H1 (cell line): ENCODE measurements at regions not wholly inside any gene's neighbourhood (a gene's known extent, or its start where the extent isn't known, plus 50 kb on each side); places are given as distances from the start of the nearest gene placed in this dataset.

Experiments used
- CTCF ChIA-PET: fragments of 300-600 bp; sonication (Branson Sonifier 250); formaldehyde crosslinking; loops from one replicate; lab custom pipeline; 2021; ENCODE audit not compliant: partially characterized antibody; lab: Charles Lee
- POLR2A ChIA-PET: fragments of 300-600 bp; sonication (Branson Sonifier 250); formaldehyde crosslinking; loops from one replicate; lab custom pipeline; 2021; ENCODE audit warnings: inconsistent platforms; ENCODE audit not compliant: partially characterized antibody; lab: Charles Lee
- DNase-seq, 2 experiments: peaks; one replicate each; pipeline versions ENCODE4 v3.0.0 to v3.0.0-alpha.2; 2010 to 2022; ENCODE audit warnings: low spot score in 2 of 2, low read depth in 1 of 2, mixed read lengths in 1 of 2
- FAIRE-seq: peaks from 2 replicates; lab custom pipeline; 2011; peaks lifted over from hg19 to GRCh38; lab: Jason Lieb, UNC
- H2AFZ ChIP-seq: 2 replicates; pipeline ENCODE4 v1.8.1; 2012; ENCODE audit warnings: low read length, inconsistent platforms
- H2AK5ac ChIP-seq: 2 replicates; pipeline ENCODE4 v1.6.1; 2013; ENCODE audit warnings: low read depth, low read length
- H2BK120ac ChIP-seq: replicated peaks from 2 replicates; pipeline ENCODE3; 2013; ENCODE audit warnings: low read depth, low read length, inconsistent platforms
- H2BK12ac ChIP-seq: 2 replicates; pipeline ENCODE4 v1.6.1; 2013; ENCODE audit warnings: low read depth, low read length
- H2BK15ac ChIP-seq: 2 replicates; pipeline ENCODE4 v1.6.1; 2013; ENCODE audit warnings: low read length
- H2BK20ac ChIP-seq: 2 replicates; pipeline ENCODE4 v1.6.1; 2013; ENCODE audit warnings: low read length
- H2BK5ac ChIP-seq: 2 replicates; pipeline ENCODE4 v1.6.1; 2013; ENCODE audit warnings: low read depth, low read length
- H3K14ac ChIP-seq: 2 replicates; pipeline ENCODE4 v1.6.1; 2013; ENCODE audit warnings: inconsistent platforms; ENCODE audit not compliant: insufficient read length
- H3K18ac ChIP-seq: 2 replicates; pipeline ENCODE4 v1.6.1; 2013; ENCODE audit warnings: low read length; ENCODE audit errors: extremely low read depth
- H3K23ac ChIP-seq: 2 replicates; pipeline ENCODE4 v1.6.1; 2013; ENCODE audit warnings: inconsistent platforms; ENCODE audit not compliant: insufficient read length
- H3K23me2 ChIP-seq: 2 replicates; pipeline ENCODE4 v1.6.1; 2013; ENCODE audit warnings: low read depth, low read length
- H3K27ac ChIP-seq: 2 replicates; pipeline ENCODE4 v1.6.1; 2011; ENCODE audit warnings: low read depth, low read length, inconsistent platforms
- H3K27me3 ChIP-seq, 4 experiments: replicated peaks in 1 of 4; 1 replicate in 1 of 4; 2 replicates in 3 of 4; pipeline versions ENCODE4 v1.6.1 to v1.8.1; 2011 to 2013; ENCODE audit warnings: low read length in 3 of 4, mild to moderate bottlenecking in 3 of 4, inconsistent platforms in 2 of 4, mixed read lengths in 2 of 4, moderate library complexity in 1 of 4; ENCODE audit not compliant: control insufficient read depth in 3 of 4, insufficient read depth in 3 of 4; ENCODE audit errors: extremely low read depth in 1 of 4
- H3K36me3 ChIP-seq, 4 experiments: 2 replicates each; pipeline versions ENCODE4 v1.6.1 to v1.8.1; 2011 to 2013; ENCODE audit warnings: mild to moderate bottlenecking in 4 of 4, low read length in 3 of 4, moderate library complexity in 2 of 4, control low read depth in 1 of 4, inconsistent platforms in 1 of 4; ENCODE audit not compliant: insufficient read depth in 4 of 4, control insufficient read depth in 2 of 4
- H3K4ac ChIP-seq: replicated peaks from 2 replicates; pipeline ENCODE3; 2013; ENCODE audit warnings: low read length, low read depth, mixed read lengths, inconsistent platforms; ENCODE audit not compliant: insufficient read length
- H3K4me1 ChIP-seq, 4 experiments: replicated peaks in 1 of 4; 1 replicate in 1 of 4; 2 replicates in 3 of 4; pipeline versions ENCODE4 v1.6.1 to v1.8.1; 2011 to 2013; ENCODE audit warnings: low read length in 3 of 4, inconsistent platforms in 2 of 4, mixed read lengths in 1 of 4; ENCODE audit not compliant: insufficient read depth in 4 of 4, control insufficient read depth in 3 of 4
- H3K4me2 ChIP-seq, 2 experiments: 2 replicates each; pipeline versions ENCODE4 v1.6.1 to v1.8.1; 2011 to 2013; ENCODE audit warnings: low read depth in 2 of 2, low read length in 2 of 2, control low read depth in 1 of 2, inconsistent platforms in 1 of 2, mild to moderate bottlenecking in 1 of 2; ENCODE audit not compliant: insufficient read depth in 1 of 2
- H3K4me3 ChIP-seq, 4 experiments: fragments of 200-600, 300-600 bp in 1 of 4; sonication (generic), shearing (Covaris generic), sonication (Bioruptor Twin) in 1 of 4; 2 replicates each; pipeline versions ENCODE4 v1.5.1 to v1.8.1; 2011 to 2016; ENCODE audit warnings: low read length in 4 of 4, low read depth in 3 of 4, control low read depth in 2 of 4, inconsistent platforms in 2 of 4, mild to moderate bottlenecking in 2 of 4, mixed read lengths in 1 of 4, moderate library complexity in 1 of 4; ENCODE audit not compliant: insufficient read depth in 2 of 4; ENCODE audit errors: extremely low read depth in 1 of 4
- H3K56ac ChIP-seq: replicated peaks from 2 replicates; pipeline ENCODE3; 2013; ENCODE audit warnings: low read depth, mild to moderate bottlenecking, mixed read lengths, low read length, inconsistent platforms; ENCODE audit not compliant: insufficient read length
- H3K79me1 ChIP-seq: 2 replicates; pipeline ENCODE4 v1.6.1; 2013; ENCODE audit warnings: low read depth, low read length, control low read depth
- H3K79me2 ChIP-seq, 2 experiments: 2 replicates each; pipeline versions ENCODE4 v1.6.1 to v1.8.1; 2012 to 2013; ENCODE audit warnings: low read length in 2 of 2, mild to moderate bottlenecking in 2 of 2, inconsistent platforms in 1 of 2; ENCODE audit not compliant: insufficient read depth in 2 of 2, control insufficient read depth in 1 of 2
- H3K9ac ChIP-seq, 4 experiments: replicated peaks in 1 of 4; 1 replicate in 1 of 4; 2 replicates in 3 of 4; pipeline versions ENCODE4 v1.6.1 to v1.8.1; 2011 to 2013; ENCODE audit warnings: low read depth in 3 of 4, low read length in 3 of 4, control low read depth in 2 of 4, mild to moderate bottlenecking in 2 of 4, moderate library complexity in 2 of 4, inconsistent platforms in 1 of 4; ENCODE audit errors: extremely low read depth in 1 of 4
- H3K9me3 ChIP-seq, 2 experiments: 2 replicates each; pipeline versions ENCODE4 v1.6.1 to v1.8.1; 2012 to 2013; ENCODE audit warnings: mild to moderate bottlenecking in 2 of 2, moderate library complexity in 2 of 2, control low read depth in 1 of 2, inconsistent platforms in 1 of 2, low read depth in 1 of 2, low read length in 1 of 2, mixed read lengths in 1 of 2; ENCODE audit not compliant: insufficient read depth in 2 of 2
- H4K20me1 ChIP-seq, 2 experiments: replicated peaks in 1 of 2; 2 replicates each; pipeline versions ENCODE3 to v1.8.1; 2011 to 2013; ENCODE audit warnings: inconsistent platforms in 2 of 2, low read length in 2 of 2, mild to moderate bottlenecking in 1 of 2; ENCODE audit not compliant: insufficient read depth in 2 of 2, control insufficient read depth in 1 of 2
- H4K5ac ChIP-seq: 2 replicates; pipeline ENCODE4 v1.6.1; 2013; ENCODE audit warnings: low read length, low read depth, mixed read lengths, inconsistent platforms; ENCODE audit not compliant: insufficient read length
- H4K8ac ChIP-seq: 2 replicates; pipeline ENCODE4 v1.8.0; 2013; ENCODE audit warnings: mild to moderate bottlenecking, moderate library complexity, low read length, inconsistent platforms; ENCODE audit not compliant: insufficient read depth; ENCODE audit errors: extremely low read depth
- H4K91ac ChIP-seq: replicated peaks from 2 replicates; pipeline ENCODE3; 2013; ENCODE audit warnings: low read length, mixed read lengths, inconsistent platforms; ENCODE audit not compliant: insufficient read length
- HDAC2 ChIP-seq, 2 experiments: fragments of 300-600 bp in 1 of 2; sonication (generic) in 1 of 2; IDR thresholded peaks; 2 replicates each; pipeline ENCODE4 v1.6.1; 2011 to 2012; ENCODE audit warnings: low read depth in 2 of 2, low read length in 2 of 2, mild to moderate bottlenecking in 2 of 2, moderate library complexity in 2 of 2, borderline replicate concordance in 1 of 2, inconsistent platforms in 1 of 2
- RAD21 ChIP-seq, 2 experiments: IDR thresholded peaks in 1 of 2; conservative IDR thresholded peaks in 1 of 2; 2 replicates each; pipeline ENCODE4 v1.6.1; 2011; ENCODE audit warnings: low read depth in 2 of 2, low read length in 2 of 2, improper control_type of control experiment in 1 of 2, inconsistent platforms in 1 of 2, mild to moderate bottlenecking in 1 of 2, moderate library complexity in 1 of 2
- RBBP5 ChIP-seq: IDR thresholded peaks from 2 replicates; pipeline ENCODE4 v1.7.1; 2012; ENCODE audit warnings: low read depth, mild to moderate bottlenecking, inconsistent platforms, low read length, moderate library complexity, borderline replicate concordance
- SP1 ChIP-seq: IDR thresholded peaks from 2 replicates; pipeline ENCODE4 v1.6.1; 2011; ENCODE audit warnings: low read depth, low read length
- ZNF274 ChIP-seq: IDR thresholded peaks from 2 replicates; pipeline ENCODE4 v1.7.0; 2012; ENCODE audit warnings: low read length, borderline replicate concordance; ENCODE audit errors: extremely low read depth
- WGBS, 2 experiments: shearing (Covaris generic) in 1 of 2; methylation state at CpG; one replicate each; pipeline versions ENCODE4 v1.1.6 to v1.1.7; 2013 to 2015; ENCODE audit warnings: low lambda C conversion rate in 2 of 2, mixed read lengths in 2 of 2, inconsistent platforms in 1 of 2, low coverage in 1 of 2, missing lambda C conversion rate in 1 of 2; ENCODE audit not compliant: insufficient replicate concordance in 2 of 2, insufficient coverage in 1 of 2, insufficient read length in 1 of 2; ENCODE audit errors: extremely low coverage in 1 of 2, missing lambda C conversion rate in 1 of 2; 5-methylcytosine and 5-hydroxymethylcytosine counted together

- WGBS, 2 experiments: 85% methylated on average over 2 of the region's 6 CpGs; no CpG with 5 or more reads in 1 of the 2 experiments
- Histone ChIP-seq H3K27ac (no peak overlapping the region), H2BK15ac (no peak overlapping the region), H3K4me1 (no peaks in the 10 kb centered on the region), H2BK20ac (no peak overlapping the region), H2BK120ac (no peak overlapping the region), H2AFZ (no peak overlapping the region), H3K9ac (no peak overlapping the region), H4K20me1 (no peaks in the 10 kb centered on the region), H3K79me2 (no peaks in the 10 kb centered on the region), H3K36me3 (no peaks in the 10 kb centered on the region), H3K4me3 (no peak overlapping the region), H3K56ac (no peak overlapping the region), H3K27me3 (no peaks in the 10 kb centered on the region), H3K23ac (no peak overlapping the region), H4K91ac (no peak overlapping the region), H3K23me2 (no peaks in the 10 kb centered on the region), H2BK12ac (no peak overlapping the region), H3K18ac (no peak overlapping the region), H3K14ac (no peak overlapping the region), H3K4ac (no peak overlapping the region), H2AK5ac (no peak overlapping the region), H4K8ac (no peak overlapping the region), H4K5ac (no peak overlapping the region), H3K4me2 (no peak overlapping the region), H3K9me3 (no peaks in the 10 kb centered on the region), H3K79me1 (no peaks in the 10 kb centered on the region), H2BK5ac (no peak overlapping the region)
- no peak for FAIRE-seq
- ChIA-PET POLR2A (no interaction called here), CTCF (interaction anchor here (0.8 kb wide), 1 partner anchor 42 kb away, joined by 3 read pairs; no protein-coding TSS in a partner anchor)
- DNase-seq: no peak
- no peak for TF ChIP-seq HDAC2 (IDR thresholded peaks at IDR 0.05; ENCODE audit: borderline replicate concordance in 1 of 2, low read depth in 2 of 2, low read length in 2 of 2)
- TF ChIP-seq RBBP5: no peak
- no peak for TF ChIP-seq SP1
- TF ChIP-seq RAD21 (IDR thresholded peaks at IDR 0.05 in 1 of 2, conservative IDR thresholded peaks at IDR 0.05 in 1 of 2; ENCODE audit: low read depth in 2 of 2, low read length in 2 of 2): no peak
- no peak for TF ChIP-seq ZNF274
These were observed 626.2 kb downstream of the MID1IP1 start for GRCh38 chrX:39427492-39427891.
